SK-N-MC (cell line): ENCODE measurements at regions not wholly inside any gene's neighbourhood (a gene's known extent, or its start where the extent isn't known, plus 50 kb on each side); places are given as distances from the start of the nearest gene placed in this dataset.

Experiments
- EZH2 ChIP-seq: fragments of 200-600 bp; sonication (generic); IDR thresholded peaks from one replicate; pipeline ENCODE4 v1.6.1; 2017; ENCODE audit warnings: antibody characterized with exemption
- POLR2AphosphoS5 ChIP-seq: IDR thresholded peaks from 2 replicates; pipeline ENCODE4 v1.6.1; 2012; ENCODE audit warnings: mild to moderate bottlenecking, low read depth, low read length, borderline replicate concordance

DNA sequence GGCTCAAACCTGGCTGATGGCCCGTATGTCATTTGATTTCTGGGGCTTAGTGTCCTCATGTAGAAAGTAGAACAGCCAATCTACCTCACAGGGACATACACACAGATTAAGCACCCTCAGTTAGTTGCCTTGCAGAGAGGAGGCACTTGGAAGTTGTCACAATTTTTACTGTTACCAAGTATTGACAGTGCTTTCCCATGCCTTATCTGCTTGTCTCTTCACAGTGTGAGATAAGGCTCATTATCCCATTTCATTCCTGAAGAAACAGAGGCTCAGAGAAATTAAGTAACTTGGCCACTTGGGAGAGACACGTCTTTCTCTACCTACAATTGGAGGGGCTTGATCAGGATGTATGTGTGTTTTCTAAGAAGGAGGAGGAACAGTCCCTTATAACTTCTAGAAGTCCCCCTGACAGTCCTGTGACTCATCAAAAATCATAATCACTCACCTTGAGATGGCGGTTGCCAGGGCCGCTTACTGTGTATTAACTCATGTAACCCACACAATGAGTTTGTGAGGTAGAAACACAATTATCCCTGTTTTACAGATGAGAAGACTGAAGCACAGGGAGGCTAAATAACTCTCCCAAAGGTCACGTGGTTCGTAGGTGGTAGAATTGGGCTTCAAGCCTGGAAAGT, 56.9 kb upstream of the LHX1 start:
- TF ChIP-seq EZH2 = no peak
- no peak for TF ChIP-seq POLR2AphosphoS5
